Left lobe of liver (tissue), 2 donors: ENCODE measurements at regions not wholly inside any gene's neighbourhood (a gene's known extent, or its start where the extent isn't known, plus 50 kb on each side); places are given as distances from the start of the nearest gene placed in this dataset.
A peak's percentile ranks its signal among the peaks of the same experiment; 100 is the strongest.

Experiments
- ATAC-seq: fragments of 200-7000 bp; cut with Tn5 transposase; one replicate; pipeline ENCODE4 v1.9.1; 2020; ENCODE audit warnings: mild to moderate bottlenecking, moderate library complexity
- DNase-seq: peaks from one replicate; pipeline ENCODE4 v3.0.0-alpha.2; 2020; ENCODE audit warnings: low spot score
- donor health status: DM: no; HTN: no; CAD: no; lungs with moderate emphysema.
- donor health status: DM: no; HTN: yes; CAD: no.

DNA sequence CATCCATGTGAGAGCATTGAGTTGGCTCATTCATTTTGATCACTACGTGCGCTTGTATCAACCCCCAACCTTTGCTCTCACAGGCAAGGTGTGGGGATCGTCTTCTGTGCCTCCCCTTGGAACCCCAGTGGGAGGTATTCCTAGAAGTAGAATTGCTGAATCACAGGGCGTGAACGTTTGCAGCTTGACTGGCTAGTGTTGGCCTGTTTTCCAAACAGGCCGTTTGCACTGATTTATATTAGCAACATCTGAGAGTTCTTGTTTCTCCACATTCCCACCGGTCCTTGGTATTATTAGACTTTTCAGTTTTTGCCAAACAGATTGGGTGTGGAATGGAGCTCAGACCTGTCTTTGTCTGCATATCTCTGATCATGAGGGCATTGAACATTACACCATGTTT lies 288.6 kb upstream of the PWP1 start:
- ATAC-seq (no peak), DNase-seq (no peak)

DNA sequence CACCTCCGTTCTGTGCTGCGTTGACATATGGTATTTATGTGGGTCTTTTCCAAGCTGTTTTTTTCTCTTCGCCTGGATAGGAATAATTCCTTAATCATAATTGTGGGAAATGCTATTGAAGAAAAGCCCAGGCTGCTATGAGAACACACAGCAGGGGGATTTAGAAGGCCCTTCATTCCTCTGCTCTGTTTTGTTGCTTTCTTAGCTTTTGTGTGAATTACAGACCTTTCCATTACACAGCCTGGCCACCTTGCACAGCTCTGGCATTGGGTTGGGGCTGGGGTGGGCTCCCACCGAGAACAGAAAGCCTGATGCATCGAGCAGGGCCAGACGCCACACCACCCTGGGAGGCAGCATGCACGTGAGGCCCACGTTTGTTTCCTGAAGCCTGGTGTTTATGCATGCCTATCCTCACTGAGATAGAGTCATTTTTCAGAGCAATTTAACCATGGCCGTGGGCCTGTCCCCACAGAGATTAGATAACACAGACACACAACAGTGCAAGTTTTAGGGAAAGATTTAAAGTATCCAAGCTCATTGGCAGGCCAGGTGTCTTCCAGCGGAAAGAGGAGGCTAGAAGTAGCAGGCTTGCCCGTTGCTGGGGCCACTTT lies 287.6 kb upstream of the PWP1 start:
- ATAC-seq: no peak

DNA sequence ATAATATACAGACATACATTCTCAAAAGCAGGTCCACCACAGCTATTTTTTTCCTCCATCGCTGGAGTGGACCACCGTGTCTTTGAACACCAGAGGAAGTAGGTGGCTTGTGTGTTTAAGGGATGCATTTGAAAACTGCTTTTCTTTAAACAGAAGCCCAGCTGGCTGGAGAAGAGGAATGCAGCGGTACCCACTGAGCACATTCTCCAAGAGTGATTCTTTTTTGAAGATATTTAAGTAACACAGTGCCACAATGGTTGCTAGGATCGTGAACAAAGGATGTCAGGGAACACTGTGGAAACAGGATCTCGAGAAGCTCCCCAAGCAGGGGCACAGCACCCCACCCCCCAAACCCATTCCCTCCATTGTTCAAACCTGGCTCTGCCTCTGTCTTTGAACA lies 286.6 kb upstream of the PWP1 start:
- ATAC-seq (no peak), DNase-seq (no peak)

More for the DNA sequence above, 287.6 kb upstream of the PWP1 start:
- DNase-seq: no peak

DNA sequence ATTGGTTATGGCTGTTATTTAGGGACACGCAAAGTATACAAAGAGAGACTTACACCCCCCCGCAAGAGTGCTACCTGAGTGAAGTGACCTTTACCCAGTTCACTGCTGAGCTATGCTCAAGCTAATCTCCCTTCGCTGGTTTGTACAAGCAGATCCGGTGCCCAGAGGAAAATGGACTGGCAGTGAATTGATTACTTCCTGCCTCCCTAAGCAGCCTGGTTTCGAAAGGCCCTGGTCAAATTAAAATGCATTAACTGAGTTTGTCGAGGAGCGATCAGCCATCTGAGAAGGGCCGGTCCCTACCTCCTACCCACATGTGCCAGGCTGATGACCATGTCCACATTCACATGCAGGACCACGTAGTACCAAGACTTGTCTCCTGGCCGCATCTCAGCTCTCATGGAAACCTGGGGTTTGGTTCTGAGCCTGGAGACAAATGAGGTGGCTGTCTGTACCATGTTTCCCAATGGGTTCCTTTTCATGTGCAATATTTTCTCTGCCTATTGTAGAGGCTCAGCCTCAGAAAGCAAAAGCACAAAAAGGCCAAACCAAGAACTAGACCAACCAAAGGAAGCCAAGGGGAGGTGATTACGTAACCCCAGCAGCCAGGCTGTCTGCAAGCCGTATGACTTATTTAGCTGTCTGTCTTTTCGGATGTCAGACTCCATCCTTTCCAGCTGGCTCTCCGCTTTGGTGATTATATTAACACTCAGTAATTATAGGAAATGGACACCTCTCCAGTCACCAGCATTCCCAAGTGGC lies 284.7 kb upstream of the PWP1 start:
- ATAC-seq: peak; percentile 30

DNA sequence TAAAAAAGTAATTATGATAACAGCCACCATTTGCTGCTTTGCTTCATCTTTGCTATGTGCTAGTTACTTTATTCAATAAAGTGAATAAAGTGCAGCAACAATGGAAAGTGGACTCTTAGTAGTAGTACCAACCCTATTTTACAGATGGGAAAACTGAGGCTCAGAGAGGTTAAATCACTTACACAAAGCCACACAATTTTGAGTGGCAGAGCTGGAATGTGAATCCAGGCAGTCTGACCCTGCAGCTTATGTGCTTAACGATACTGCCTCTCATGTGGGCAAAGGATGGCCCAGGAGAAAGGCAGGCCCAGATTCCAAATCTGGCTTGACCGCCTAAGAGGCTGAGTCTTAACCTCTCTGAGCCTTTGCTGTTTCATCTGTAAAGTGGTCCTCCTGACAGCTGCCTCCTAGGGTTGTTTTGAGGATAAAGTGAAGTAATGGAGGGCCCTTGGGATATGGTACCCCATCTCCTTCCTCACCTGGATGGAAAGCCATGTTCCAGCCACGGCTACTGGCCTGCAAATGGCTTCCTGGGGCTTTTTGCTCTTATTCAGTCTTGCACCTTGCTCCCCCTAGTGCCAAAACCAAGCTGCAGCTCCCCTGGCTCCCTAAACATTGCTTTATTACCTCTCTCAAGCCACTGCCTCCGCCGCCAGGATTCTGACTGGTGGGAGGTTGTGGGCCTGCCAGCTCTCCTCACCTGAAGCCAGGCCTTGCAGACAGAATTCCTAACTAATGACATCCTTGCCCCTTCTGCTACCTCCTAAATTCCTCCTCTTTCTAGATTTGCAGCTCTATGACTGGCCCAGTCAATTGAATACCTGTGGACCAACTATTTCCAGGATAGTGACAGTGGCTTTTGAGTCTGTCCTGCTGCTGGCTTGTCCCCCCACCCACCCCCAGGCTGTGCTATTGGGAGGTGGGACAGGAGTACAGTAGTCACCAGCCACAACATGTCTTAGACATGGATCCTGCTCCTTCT lies 283.3 kb upstream of the PWP1 start:
- DNase-seq: peak; percentile 62
- peak; percentile 91 for ATAC-seq

More for the DNA sequence above, 284.7 kb upstream of the PWP1 start:
- DNase-seq: no peak

DNA sequence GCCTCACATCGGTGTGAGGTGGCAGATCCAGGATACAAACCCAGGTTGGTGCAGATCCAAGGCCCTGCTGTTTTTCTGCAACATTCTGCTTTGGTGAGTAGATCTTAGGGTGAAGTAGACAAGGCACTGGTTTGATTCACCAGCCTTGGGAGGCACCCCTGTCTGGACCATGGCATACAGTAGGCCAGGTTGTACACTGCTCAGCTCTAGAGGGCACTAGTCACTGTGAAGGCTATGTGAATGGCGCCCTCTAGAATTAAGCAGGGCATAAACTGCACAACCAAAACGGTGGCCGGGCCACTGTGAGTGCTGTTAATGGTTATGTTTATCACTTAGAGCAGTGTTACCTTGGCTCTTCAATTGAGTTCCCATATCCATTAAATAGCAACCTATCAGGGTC lies 280.6 kb upstream of the PWP1 start:
- peak; percentile 89 for ATAC-seq
- peak; percentile 54 for DNase-seq

DNA sequence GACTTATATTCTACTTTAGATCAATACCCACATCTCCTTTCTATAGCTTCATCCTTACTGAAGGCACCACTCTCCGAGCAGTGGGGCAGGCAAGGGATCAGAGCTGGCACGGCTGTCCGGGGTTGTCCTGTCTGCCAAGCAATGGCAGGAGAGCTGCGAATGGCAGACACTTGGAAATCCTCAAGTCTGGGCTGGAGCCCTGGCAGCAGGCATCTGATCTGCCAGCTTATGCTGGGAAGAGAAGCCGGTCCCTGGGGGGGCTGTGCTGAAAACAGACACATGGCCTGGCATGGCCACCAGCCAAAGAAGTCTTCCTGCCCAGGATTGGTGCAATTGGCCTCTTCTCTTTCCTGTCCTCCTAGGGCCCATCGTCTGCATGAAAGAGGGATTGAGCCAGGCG lies 280.2 kb upstream of the PWP1 start:
- no peak for DNase-seq
- no peak for ATAC-seq

DNA sequence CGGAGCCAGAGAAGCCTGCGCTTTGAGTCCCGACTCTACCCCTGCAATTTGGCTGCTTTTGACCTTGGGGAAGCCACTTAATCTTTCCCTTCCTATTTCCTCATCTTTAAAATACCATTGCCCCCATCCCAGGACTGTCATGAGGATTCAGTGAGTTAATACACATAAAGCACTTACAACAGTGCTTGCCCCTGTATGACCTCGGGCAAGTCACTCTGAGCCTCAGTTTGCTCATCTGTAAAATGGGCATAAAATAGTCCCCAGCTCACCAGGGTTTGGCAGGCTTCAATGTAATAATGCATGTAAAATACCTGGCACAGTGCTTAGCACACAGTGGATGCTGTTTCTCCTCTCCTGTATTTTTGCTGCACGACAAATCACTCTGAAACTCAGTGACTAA lies 278.7 kb upstream of the PWP1 start:
- DNase-seq: no peak
- ATAC-seq: no peak

DNA sequence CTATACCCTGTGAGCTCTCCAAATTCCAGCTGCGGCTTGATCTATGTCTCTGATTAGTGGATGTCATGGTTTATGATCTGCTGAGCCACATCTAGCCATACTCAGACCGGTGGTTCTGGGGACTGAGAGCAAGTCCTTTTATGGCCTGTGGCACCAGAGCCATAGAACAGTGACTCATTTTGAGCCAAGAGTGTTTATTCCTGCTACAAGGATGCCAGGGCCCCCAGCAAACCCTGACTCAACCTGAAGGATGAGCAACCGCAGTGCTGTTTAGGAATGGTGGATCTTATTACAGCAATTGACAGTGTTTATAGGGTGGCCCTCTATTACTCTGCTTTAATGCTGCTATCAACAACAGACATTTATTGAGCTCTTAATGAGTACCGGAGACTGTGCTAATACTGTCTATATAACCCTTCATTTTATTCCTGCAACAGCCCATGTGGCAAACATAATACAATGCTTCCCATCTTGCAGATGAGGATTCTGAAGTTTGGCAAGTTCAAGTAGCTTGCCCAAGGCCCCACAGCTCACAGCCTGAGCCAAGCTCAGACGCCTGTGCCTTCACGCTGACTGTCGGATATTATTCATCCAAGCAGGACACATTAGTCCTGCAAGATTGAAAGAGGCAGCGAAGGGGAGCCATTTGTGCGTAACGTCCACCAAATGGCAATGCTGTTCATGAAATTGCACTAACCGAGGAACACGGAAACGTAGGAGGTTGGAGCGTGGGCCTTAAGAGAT lies 273.6 kb upstream of the PWP1 start:
- DNase-seq: no peak

DNA sequence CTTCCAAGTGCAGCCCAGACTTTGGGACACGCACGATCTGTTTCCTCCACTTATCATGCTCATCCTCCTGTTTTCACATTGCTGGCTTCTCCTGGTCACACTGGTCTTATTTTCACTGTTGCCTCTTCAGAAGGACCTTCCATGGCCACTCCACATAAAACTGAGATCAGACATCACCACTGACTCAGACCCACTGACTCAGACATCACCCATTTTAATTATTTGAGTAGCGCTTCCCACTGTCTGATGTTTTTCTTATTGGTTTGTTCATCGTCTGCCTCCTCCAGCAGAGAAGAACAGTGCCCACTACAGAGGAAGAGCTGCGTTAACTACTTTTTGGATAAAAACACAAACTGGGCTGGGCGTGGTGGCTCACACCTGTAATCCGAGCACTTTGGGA lies 270.5 kb upstream of the PWP1 start:
- DNase-seq (no peak), ATAC-seq (no peak)

More for the DNA sequence above, 273.6 kb upstream of the PWP1 start:
- no peak for ATAC-seq

DNA sequence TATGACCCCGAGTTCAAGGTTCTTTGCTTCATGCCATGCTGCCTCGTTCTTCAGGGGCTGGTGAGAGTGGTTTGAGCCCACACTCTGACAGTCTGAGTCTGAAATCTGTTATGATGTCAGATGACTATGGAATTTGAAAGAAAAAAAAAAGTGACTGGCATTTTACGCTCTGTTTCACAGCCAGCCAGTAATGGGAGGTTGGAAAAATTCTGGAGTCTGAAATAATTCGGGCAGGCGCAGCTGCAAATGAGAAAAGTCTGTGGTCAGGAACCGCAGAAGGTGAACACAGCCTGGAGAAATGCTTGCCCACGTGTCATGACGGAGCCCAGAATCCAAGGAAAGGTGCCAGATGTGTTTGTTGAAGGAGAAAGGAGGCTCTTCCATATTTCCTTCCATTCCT lies 269.8 kb upstream of the PWP1 start:
- ATAC-seq (no peak), DNase-seq (no peak)

DNA sequence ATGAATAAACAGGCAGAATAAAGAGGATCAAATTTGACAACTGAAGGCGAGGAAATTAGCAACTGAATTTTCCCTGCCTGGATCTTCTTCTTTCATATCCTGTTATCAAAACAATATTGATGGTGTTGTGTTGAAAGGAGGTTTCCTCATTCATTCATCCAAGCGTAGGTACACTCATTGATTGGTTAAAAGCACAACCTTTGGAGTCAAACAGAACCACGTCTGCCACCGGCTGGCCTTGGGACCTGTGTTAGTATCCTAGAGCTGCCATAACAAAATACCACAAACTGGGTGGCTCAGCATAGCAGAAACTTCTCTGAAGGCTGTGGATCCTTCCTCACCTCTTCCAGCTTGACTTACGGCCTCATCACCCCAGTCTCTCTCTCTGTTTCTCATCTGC lies 268.6 kb upstream of the PWP1 start:
- peak; percentile 98 for ATAC-seq

DNA sequence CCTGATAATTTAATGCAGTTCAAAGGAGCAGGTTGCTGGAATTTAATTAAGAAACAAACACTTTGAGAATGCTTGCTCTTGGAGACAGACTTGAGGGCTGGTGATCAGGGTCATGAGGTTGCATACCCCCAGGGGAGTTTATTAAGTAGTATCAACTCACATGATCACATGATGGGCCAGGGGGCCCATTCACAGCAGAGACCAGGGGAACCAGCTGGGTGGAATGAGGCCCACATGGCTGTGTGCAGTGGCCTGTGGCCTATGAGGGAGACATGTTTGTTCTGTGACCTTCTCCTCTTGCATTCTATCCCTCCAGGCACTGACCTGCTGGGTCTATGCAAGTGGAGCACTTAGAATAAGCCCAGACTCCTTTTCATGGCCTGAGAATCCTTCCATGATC lies 266.6 kb upstream of the PWP1 start:
- DNase-seq (no peak), ATAC-seq (no peak)

More for the DNA sequence above, 268.6 kb upstream of the PWP1 start:
- peak; percentile 70 for DNase-seq

DNA sequence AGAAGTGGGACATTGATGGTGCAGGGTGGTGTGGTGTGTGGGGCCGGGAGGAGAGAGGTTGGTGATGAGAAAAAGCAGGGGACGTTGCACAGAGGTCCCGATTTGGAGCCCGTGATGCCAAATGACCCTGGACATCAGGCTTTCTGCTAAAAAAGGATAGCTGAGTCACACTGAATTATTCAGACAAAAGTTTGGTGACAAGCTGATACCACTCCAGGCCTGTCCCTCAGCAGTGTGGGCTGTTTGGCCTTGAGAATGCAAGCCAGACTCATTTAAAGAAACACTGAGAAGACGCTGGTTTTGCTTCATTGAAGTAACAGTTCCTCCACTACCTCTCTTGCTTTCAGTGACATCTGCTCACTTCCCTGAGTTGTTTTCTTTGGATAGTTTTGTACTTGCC lies 262.1 kb upstream of the PWP1 start:
- no peak for DNase-seq
- no peak for ATAC-seq

DNA sequence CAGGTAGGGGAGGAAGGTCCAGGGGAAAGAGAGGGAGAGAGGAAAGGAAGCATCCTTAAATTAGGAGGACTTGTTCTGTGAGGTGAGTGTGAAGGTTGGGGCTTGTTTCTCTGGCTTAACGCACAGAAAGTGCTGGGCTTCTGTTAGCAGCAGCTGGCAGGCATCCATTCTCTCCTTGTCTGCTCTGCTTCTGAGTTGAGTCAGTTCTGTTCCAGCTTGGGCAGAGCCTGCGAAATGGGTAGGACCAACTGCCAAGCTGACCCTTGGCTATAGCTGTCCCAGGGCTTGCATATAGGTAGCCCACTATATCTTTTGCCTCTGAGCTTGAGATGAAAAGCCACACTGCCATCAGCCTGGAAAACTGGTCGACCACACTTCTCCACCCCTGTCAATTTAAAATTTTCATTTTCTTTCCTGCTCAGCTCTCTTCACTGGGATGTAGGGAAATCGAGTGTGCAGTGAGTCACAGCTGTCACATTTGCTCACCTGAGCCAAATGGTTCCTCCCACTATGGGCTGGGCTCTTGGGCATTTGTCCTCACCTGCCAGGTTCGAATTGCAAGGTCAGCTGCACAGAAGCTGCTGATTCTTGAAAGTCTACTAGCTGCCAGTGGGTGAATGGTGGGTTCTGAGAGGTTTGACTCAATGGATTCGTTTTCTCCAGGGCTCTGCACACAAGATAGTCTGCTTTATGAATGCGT lies 256.4 kb upstream of the PWP1 start:
- DNase-seq: no peak
- ATAC-seq: no peak

DNA sequence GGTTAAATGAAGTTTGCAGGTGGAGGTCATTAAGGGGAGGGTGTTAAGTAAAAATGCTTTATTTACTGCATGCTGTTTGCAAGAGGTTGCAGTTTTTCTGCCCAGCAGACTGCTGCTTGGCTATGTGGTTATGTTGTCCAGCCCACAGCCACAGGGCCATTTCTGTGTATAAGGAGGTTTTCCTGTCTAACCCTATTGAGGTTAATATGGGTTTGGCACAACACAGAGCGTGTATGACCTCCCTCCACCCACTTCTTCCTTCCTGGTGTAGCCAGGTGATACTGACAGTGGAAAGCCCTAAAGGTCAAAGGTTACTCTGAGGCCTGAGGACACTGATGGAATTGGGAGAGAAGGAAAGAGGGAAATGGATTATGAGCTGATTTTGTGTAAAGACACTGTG lies 253.7 kb upstream of the PWP1 start:
- ATAC-seq (no peak), DNase-seq (no peak)

DNA sequence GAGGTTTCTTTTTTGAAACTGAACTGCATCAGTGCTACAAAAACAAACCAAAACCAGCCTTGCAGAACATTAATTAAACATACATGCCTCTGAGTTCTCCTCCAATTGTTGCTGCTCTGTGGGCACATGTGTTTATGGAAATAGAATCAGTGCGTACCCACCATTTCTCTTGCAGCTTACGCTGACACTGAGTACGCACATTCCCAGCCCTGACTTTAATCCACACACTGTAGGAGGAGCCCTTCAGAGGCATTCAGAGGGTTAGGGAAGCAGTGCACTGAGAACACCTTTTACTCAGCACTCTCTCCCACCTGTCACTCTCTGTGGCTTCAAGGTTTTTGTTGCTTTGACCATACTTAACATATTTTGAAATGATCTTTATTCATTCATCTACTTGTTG lies 250.5 kb upstream of the PWP1 start:
- ATAC-seq: no peak

DNA sequence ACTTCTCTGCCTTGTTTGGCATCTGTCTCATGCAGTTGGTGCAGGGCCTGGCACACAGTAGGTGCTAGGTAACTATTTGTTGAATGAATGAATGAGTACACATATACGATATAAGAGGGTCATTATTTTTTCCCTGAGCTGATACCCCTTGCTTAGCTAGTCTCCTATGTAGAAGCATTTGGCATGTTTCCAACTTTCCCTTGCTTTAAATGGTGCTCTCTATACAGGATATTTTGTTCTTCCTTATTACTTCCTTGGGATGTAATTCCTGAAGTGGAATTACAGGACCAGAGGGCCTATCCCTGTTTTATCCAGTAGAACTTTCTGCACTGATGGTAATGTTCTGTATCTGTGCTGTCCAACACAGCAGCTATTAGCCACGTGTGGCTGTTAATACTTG lies 250.1 kb upstream of the PWP1 start:
- no peak for ATAC-seq
- DNase-seq: no peak

More for the DNA sequence above, 250.5 kb upstream of the PWP1 start:
- no peak for DNase-seq

DNA sequence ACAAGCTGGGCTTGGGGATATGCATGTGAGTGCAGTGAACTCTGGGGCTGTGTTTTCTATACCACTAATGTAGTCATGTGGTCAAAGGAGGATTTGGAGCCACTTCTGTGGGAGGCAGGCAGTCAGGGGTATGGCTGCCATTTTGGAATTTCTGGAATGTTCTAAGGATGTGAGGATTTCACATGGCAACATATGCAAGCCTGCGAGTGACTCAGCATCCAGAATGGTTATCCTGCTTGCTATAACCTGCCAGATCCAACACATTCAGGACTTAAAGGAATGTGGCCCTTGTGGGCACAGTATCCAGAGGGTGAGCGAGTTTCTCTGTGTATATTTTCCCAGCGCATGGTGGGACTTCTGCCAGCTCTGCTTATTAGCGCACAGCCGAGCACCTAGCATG lies 249.2 kb upstream of the PWP1 start:
- DNase-seq (no peak), ATAC-seq (no peak)

DNA sequence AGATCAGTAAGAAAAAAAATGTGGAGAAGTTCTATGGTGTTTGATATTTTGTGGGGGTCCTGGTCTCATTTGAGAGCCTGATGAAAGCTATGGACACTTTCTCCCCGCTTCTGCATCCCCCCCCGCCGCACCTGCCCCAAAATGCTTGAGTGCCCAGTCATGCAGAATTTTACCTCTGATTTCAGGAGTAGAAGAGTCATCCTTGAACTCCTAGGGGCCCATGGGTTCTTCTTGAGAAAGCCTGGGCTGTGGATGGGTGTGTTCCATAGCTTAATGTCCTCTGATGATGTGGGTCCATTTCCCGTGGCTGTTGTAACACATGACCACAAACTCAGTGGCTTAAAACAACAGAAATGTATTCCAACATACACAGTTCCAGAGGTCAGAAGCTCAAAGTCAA lies 248.8 kb upstream of the PWP1 start:
- DNase-seq (no peak), ATAC-seq (no peak)
